SU-DHL-6 (cell line): ENCODE measurements at regions not wholly inside any gene's neighbourhood (a gene's known extent, or its start where the extent isn't known, plus 50 kb on each side); places are given as distances from the start of the nearest gene placed in this dataset.

ENCODE experiments used
- CTCF ChIP-seq: fragments of 200-600 bp; sonication (generic); IDR thresholded peaks from one replicate; pipeline ENCODE4 v1.5.1; 2017; ENCODE audit warnings: antibody characterized with exemption, mild to moderate bottlenecking, low read length, moderate library complexity; ENCODE audit not compliant: insufficient read depth, poor library complexity, severe bottlenecking
- EZH2phosphoT487 ChIP-seq: fragments of 200-600 bp; sonication (generic), shearing (Covaris generic); conservative IDR thresholded peaks from 2 replicates; pipeline ENCODE4 v1.6.1; 2018; ENCODE audit warnings: mild to moderate bottlenecking, antibody characterized with exemption, low read length, moderate library complexity, mixed read lengths

- TF ChIP-seq CTCF, result no peak
- TF ChIP-seq EZH2phosphoT487, result no peak
Observed at GRCh38 chr1:174072581-174072980, 50.4 kb upstream of the RC3H1 start.
